ENCODE measurements at regions not wholly inside any gene's neighbourhood (a gene's known extent, or its start where the extent isn't known, plus 50 kb on each side); places are given as distances from the start of the nearest gene placed in this dataset.

- no peak for TF ChIP-seq POLR2A (IDR thresholded peaks at IDR 0.05)
- no peak for TF ChIP-seq CTCF (IDR thresholded peaks at IDR 0.05)
Observed at GRCh38 chr4:106585915-106586349, 217.4 kb upstream of the GIMD1 start.
